HEK293 (cell line): ENCODE measurements at regions not wholly inside any gene's neighbourhood (a gene's known extent, or its start where the extent isn't known, plus 50 kb on each side); places are given as distances from the start of the nearest gene placed in this dataset.

Experiments used
- CTCF ChIA-PET: fragments of 350-600 bp; formaldehyde crosslinking; extraction: SDS; loops from one replicate; lab custom pipeline; 2021; ENCODE audit warnings: antibody characterized with exemption; lab: Yijun Ruan, JAX
- POLR2A ChIA-PET: fragments of 300-600 bp; formaldehyde crosslinking; extraction: SDS; loops from one replicate; lab custom pipeline; 2020; ENCODE audit warnings: antibody characterized with exemption, inconsistent platforms; lab: Yijun Ruan, JAX
- H3K27ac ChIP-seq: fragments of 200-500 bp; sonication (Bioruptor generic); 2 replicates; pipeline ENCODE4 v1.5.1; 2014; ENCODE audit warnings: low read depth, low read length, control low read depth, inconsistent platforms; ENCODE audit errors: extremely low read depth
- H3K36me3 ChIP-seq, 2 experiments: fragments of 200-500 bp in 1 of 2; sonication (Bioruptor generic) in 1 of 2; 1 replicate in 1 of 2; 2 replicates in 1 of 2; pipeline ENCODE4 v1.5.1; 2014 to 2017; ENCODE audit warnings: inconsistent platforms in 2 of 2, low read length in 2 of 2; ENCODE audit not compliant: control insufficient read depth in 2 of 2, insufficient read depth in 1 of 2
- H3K4me1 ChIP-seq: fragments of 200-500 bp; sonication (Bioruptor generic); 2 replicates; pipeline ENCODE4 v1.5.1; 2014; ENCODE audit warnings: mild to moderate bottlenecking, low read length, inconsistent platforms; ENCODE audit not compliant: control insufficient read depth, insufficient read depth
- H3K4me3 ChIP-seq: 2 replicates; pipeline ENCODE4 v1.5.1; 2011; ENCODE audit warnings: low read depth, mild to moderate bottlenecking, control low read depth, low read length, moderate library complexity
- H3K9me3 ChIP-seq: fragments of 200-500 bp; sonication (Bioruptor generic); 2 replicates; pipeline ENCODE4 v1.5.1; 2014; ENCODE audit warnings: low read depth, low read length, inconsistent platforms; ENCODE audit not compliant: control insufficient read depth, insufficient read depth
- RBAK ChIP-seq: fragments of 450-650 bp; formaldehyde crosslinking; IDR thresholded peaks from 2 replicates; pipeline ENCODE4 v1.5.1; 2016; ENCODE audit warnings: missing biosample characterization, missing genetic modification characterization
- SP2 ChIP-seq: fragments of 450-650 bp; formaldehyde crosslinking; IDR thresholded peaks from 2 replicates; pipeline ENCODE4 v1.5.1; 2016; ENCODE audit warnings: missing biosample characterization, missing genetic modification characterization
- TRIM28 ChIP-seq: IDR thresholded peaks from 2 replicates; pipeline ENCODE4 v1.6.1; 2011; ENCODE audit warnings: low read length, control low read depth, borderline replicate concordance
- ZBTB7A ChIP-seq: fragments of 450-650 bp; formaldehyde crosslinking; IDR thresholded peaks from 2 replicates; pipeline ENCODE4 v1.5.1; 2016; ENCODE audit warnings: low read depth, missing biosample characterization, missing genetic modification characterization
- ZEB2 ChIP-seq: fragments of 450-650 bp; formaldehyde crosslinking; IDR thresholded peaks from 2 replicates; pipeline ENCODE4 v1.5.1; 2016; ENCODE audit warnings: missing biosample characterization, missing genetic modification characterization
- ZFP3 ChIP-seq: fragments of 450-650 bp; formaldehyde crosslinking; IDR thresholded peaks from 2 replicates; pipeline ENCODE4 v1.5.1; 2016; ENCODE audit warnings: low read depth, missing biosample characterization, missing genetic modification characterization
- ZNF114 ChIP-seq: fragments of 450-650 bp; formaldehyde crosslinking; IDR thresholded peaks from 2 replicates; pipeline ENCODE4 v1.5.0; 2017; ENCODE audit warnings: missing biosample characterization, missing genetic modification characterization
- ZNF138 ChIP-seq: fragments of 450-650 bp; formaldehyde crosslinking; IDR thresholded peaks from 2 replicates; pipeline ENCODE4 v1.5.1; 2016; ENCODE audit warnings: missing biosample characterization, missing genetic modification characterization, borderline replicate concordance
- ZNF19 ChIP-seq: fragments of 450-650 bp; formaldehyde crosslinking; IDR thresholded peaks from 2 replicates; pipeline ENCODE4; 2016; ENCODE audit warnings: missing biosample characterization, missing genetic modification characterization, low read depth
- ZNF248 ChIP-seq: fragments of 450-650 bp; formaldehyde crosslinking; IDR thresholded peaks from 2 replicates; pipeline ENCODE4 v1.5.1; 2017; ENCODE audit warnings: missing biosample characterization, missing genetic modification characterization
- ZNF266 ChIP-seq: fragments of 450-650 bp; formaldehyde crosslinking; IDR thresholded peaks from 2 replicates; pipeline ENCODE4 v1.5.1; 2016; ENCODE audit warnings: missing biosample characterization, missing genetic modification characterization, low read depth
- ZNF341 ChIP-seq: fragments of 450-650 bp; formaldehyde crosslinking; IDR thresholded peaks from 2 replicates; pipeline ENCODE4; 2016; ENCODE audit warnings: low read depth, missing biosample characterization, missing genetic modification characterization
- ZNF350 ChIP-seq: fragments of 450-650 bp; formaldehyde crosslinking; IDR thresholded peaks from 2 replicates; pipeline ENCODE4 v1.5.0; 2017; ENCODE audit warnings: missing biosample characterization, mild to moderate bottlenecking, missing genetic modification characterization
- ZNF398 ChIP-seq: fragments of 450-650 bp; formaldehyde crosslinking; IDR thresholded peaks from 2 replicates; pipeline ENCODE4 v1.5.1; 2017; ENCODE audit warnings: missing biosample characterization, missing genetic modification characterization
- ZNF501 ChIP-seq: fragments of 450-650 bp; formaldehyde crosslinking; IDR thresholded peaks from 2 replicates; pipeline ENCODE4 v1.5.1; 2016; ENCODE audit warnings: missing biosample characterization, missing genetic modification characterization
- ZNF530 ChIP-seq: fragments of 450-650 bp; formaldehyde crosslinking; IDR thresholded peaks from 2 replicates; pipeline ENCODE4 v1.5.1; 2016; ENCODE audit warnings: low read depth, missing biosample characterization, missing genetic modification characterization
- ZNF558 ChIP-seq: fragments of 450-650 bp; formaldehyde crosslinking; IDR thresholded peaks from 2 replicates; pipeline ENCODE4 v1.5.1; 2016; ENCODE audit warnings: missing biosample characterization, missing genetic modification characterization
- ZNF677 ChIP-seq: fragments of 450-650 bp; IDR thresholded peaks from 2 replicates; pipeline ENCODE4 v1.5.0; 2018; ENCODE audit warnings: missing biosample characterization, mild to moderate bottlenecking, missing genetic modification characterization, moderate library complexity
- ZNF704 ChIP-seq: fragments of 450-650 bp; formaldehyde crosslinking; IDR thresholded peaks from 2 replicates; pipeline ENCODE4 v1.5.1; 2016; ENCODE audit warnings: missing biosample characterization, missing genetic modification characterization
- ZNF768 ChIP-seq: fragments of 450-650 bp; formaldehyde crosslinking; IDR thresholded peaks from 2 replicates; pipeline ENCODE4 v1.5.1; 2018; ENCODE audit warnings: missing biosample characterization, mild to moderate bottlenecking, missing genetic modification characterization
- ZNF776 ChIP-seq: fragments of 450-650 bp; formaldehyde crosslinking; IDR thresholded peaks from 2 replicates; pipeline ENCODE4 v1.5.0; 2017; ENCODE audit warnings: missing biosample characterization, missing genetic modification characterization, borderline replicate concordance
- ZSCAN23 ChIP-seq: fragments of 450-650 bp; formaldehyde crosslinking; IDR thresholded peaks from 2 replicates; pipeline ENCODE4 v1.5.1; 2016; ENCODE audit warnings: missing biosample characterization, missing genetic modification characterization
- ZXDB ChIP-seq: fragments of 450-650 bp; formaldehyde crosslinking; IDR thresholded peaks from 2 replicates; pipeline ENCODE4 v1.5.1; 2016; ENCODE audit warnings: missing biosample characterization, missing genetic modification characterization
- TF ChIP-seq, protein P1 (sequence below): fragments of 450-650 bp; formaldehyde crosslinking; IDR thresholded peaks from 2 replicates; pipeline ENCODE4 v1.5.1; 2016; ENCODE audit warnings: missing biosample characterization, missing genetic modification characterization
- TF ChIP-seq, protein P2 (sequence below): fragments of 450-650 bp; formaldehyde crosslinking; IDR thresholded peaks from 2 replicates; pipeline ENCODE4 v1.5.1; 2017; ENCODE audit warnings: missing biosample characterization, missing genetic modification characterization

DNA sequence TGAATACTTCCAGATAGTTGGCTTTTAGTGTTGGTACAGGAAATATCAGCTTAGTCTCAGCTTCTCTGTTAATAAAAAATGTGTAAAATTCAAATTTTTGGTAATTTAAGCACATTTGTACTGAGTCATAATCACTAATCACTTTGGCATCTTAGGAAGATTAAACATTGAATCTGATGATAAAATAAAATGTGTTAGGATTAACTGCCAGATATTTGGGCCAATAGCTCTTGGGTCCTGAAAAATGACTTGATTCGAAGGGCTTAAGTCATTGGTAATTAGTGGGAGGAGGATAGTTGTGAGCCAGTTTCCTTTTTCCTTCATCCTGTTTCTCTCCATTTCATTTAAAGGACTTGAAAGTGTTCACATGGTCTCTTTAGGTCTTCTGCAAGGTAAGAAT lies 426.1 kb downstream of the RFPL4B start:
- H3K36me3 ChIP-seq: no peaks in the 10 kb centered on the region
- no peaks in the 10 kb centered on the region for H3K9me3 ChIP-seq
- CTCF ChIA-PET: interaction anchor here (0.6 kb wide), 1 partner anchor 16 kb away, joined by 4 read pairs; no protein-coding TSS in a partner anchor
- H3K4me3 ChIP-seq: no peak overlapping the region
- TF ChIP-seq ZNF704: no peak
- TF ChIP-seq ZNF530 (tag by site-specific recombination): no peak
- TF ChIP-seq TRIM28: no peak
- H3K4me1 ChIP-seq: peaks cover 8% of the 10 kb centered on the region; the same call in 1 of the 2 replicates
- POLR2A ChIA-PET: no interaction called here
- H3K27ac ChIP-seq: no peak overlapping the region

GRCh38 chr6:112774319-112774718 lies 427.2 kb downstream of the RFPL4B start:
- H3K4me1 ChIP-seq: peaks cover 8% of the 10 kb centered on the region; the same call in 1 of the 2 replicates
- H3K27ac ChIP-seq: no peak overlapping the region
- no peak for TF ChIP-seq ZNF341 (tag by site-specific recombination)
- no peak for TF ChIP-seq ZNF350
- no peak for TF ChIP-seq ZSCAN23 (tag by site-specific recombination)
- TF ChIP-seq ZNF266 (tag by site-specific recombination): no peak
- TF ChIP-seq, all 188 proteins: peak for 0
- POLR2A ChIA-PET: no interaction called here
- H3K9me3 ChIP-seq: no peaks in the 10 kb centered on the region
- no peak overlapping the region for H3K4me3 ChIP-seq
- no peaks in the 10 kb centered on the region for H3K36me3 ChIP-seq
- CTCF ChIA-PET: interaction anchor here (0.6 to 0.7 kb wide), 2 partner anchors 91 to 457 kb away, joined by 3 to 5 read pairs; no protein-coding TSS in a partner anchor

GRCh38 chr6:112780498-112781096 lies 433.5 kb downstream of the RFPL4B start:
- no peak overlapping the region for H3K4me3 ChIP-seq
- no peaks in the 10 kb centered on the region for H3K36me3 ChIP-seq
- no peaks in the 10 kb centered on the region for H3K9me3 ChIP-seq
- POLR2A ChIA-PET: no interaction called here
- CTCF ChIA-PET: no interaction called here
- H3K27ac ChIP-seq: no peak overlapping the region
- H3K4me1 ChIP-seq: no peaks in the 10 kb centered on the region
- TF ChIP-seq SP2 (tag by site-specific recombination) (no peak), ZNF768 (tag by site-specific recombination) (no peak), ZNF398 (tag by site-specific recombination) (no peak), ZXDB (tag by site-specific recombination) (no peak), ZNF248 (tag by site-specific recombination) (no peak), ZFP3 (no peak), ZNF138 (no peak), RBAK (tag by site-specific recombination) (no peak), ZNF19 (tag by site-specific recombination) (no peak), ZNF558 (tag by site-specific recombination) (no peak), ZEB2 (tag by site-specific recombination) (no peak), ZBTB7A (tag by site-specific recombination) (no peak), ZNF501 (no peak), ZNF114 (no peak), ZNF776 (no peak), ZNF677 (no peak)
- TF ChIP-seq, protein P1, sequence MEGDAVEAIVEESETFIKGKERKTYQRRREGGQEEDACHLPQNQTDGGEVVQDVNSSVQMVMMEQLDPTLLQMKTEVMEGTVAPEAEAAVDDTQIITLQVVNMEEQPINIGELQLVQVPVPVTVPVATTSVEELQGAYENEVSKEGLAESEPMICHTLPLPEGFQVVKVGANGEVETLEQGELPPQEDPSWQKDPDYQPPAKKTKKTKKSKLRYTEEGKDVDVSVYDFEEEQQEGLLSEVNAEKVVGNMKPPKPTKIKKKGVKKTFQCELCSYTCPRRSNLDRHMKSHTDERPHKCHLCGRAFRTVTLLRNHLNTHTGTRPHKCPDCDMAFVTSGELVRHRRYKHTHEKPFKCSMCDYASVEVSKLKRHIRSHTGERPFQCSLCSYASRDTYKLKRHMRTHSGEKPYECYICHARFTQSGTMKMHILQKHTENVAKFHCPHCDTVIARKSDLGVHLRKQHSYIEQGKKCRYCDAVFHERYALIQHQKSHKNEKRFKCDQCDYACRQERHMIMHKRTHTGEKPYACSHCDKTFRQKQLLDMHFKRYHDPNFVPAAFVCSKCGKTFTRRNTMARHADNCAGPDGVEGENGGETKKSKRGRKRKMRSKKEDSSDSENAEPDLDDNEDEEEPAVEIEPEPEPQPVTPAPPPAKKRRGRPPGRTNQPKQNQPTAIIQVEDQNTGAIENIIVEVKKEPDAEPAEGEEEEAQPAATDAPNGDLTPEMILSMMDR (tag by site-specific recombination): peak; percentile 45
- TF ChIP-seq, protein P2, sequence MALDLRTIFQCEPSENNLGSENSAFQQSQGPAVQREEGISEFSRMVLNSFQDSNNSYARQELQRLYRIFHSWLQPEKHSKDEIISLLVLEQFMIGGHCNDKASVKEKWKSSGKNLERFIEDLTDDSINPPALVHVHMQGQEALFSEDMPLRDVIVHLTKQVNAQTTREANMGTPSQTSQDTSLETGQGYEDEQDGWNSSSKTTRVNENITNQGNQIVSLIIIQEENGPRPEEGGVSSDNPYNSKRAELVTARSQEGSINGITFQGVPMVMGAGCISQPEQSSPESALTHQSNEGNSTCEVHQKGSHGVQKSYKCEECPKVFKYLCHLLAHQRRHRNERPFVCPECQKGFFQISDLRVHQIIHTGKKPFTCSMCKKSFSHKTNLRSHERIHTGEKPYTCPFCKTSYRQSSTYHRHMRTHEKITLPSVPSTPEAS (tag by site-specific recombination): peak; percentile 79
